ENCODE measurements at regions not wholly inside any gene's neighbourhood (a gene's known extent, or its start where the extent isn't known, plus 50 kb on each side); places are given as distances from the start of the nearest gene placed in this dataset.

DNA sequence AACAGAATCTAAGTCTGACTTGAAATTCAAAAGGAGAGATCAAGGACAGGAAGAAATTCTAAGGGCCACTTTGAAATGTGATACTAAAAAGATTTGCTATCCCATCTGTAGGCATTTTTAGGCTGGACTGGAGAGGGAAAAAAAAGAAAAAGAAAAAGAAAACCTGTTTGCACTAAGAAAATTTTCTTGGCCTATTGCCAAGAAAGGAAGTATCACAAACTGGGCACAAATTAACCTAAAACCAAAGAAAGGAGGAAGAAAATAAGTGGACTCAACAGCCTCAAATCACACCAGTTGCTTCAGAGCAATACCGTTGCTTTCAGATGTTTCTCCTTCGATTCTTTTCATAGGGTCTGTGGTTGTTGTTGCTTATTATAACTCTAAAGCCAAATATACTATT lies 287.9 kb upstream of the VRK2 start:
- no peak for DNase-seq

DNA sequence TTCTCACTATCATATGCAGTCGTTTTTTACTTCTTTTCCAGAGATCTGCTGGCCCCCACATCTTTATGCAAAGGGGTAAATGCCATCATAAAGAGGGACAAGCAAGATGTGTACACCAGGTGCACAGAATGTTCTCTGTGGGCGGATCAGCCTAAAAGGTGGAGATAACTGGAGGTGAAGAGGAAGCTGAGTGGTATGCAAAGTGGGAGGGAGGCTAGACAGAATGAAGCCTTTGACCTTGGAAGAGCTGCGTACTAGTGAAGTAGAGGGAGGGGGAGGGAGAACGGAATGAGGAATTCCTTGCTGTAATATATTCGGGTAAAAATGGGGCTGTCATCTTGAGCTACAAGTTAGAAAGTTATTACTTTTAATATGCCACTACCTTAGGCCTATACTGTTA lies 287.5 kb upstream of the VRK2 start:
- DNase-seq = no peak

DNA sequence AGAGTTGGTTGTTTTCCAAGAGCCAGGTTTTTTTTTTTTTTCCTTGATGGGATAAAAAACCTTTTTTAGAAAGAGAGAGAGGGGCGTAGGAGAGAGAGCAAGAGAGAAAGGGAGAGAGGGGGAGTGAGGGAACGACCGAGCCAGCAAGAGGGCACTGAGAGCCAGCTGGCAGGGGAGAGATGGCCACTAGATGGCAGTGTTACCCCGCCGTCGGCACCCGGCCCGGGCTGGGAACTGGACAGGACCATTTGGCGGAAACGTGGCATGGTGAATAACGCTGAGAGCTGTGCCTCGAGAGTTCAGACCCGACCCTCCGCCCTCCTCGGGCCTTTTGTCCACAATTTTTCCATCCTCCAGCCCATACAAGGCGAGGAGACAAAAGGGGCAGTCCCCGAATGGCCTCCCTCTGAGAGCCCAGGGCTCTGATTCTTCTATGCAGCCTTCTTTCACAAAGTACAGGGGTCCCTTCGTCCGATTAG lies 286.7 kb upstream of the VRK2 start:
- peak; percentile 80 for DNase-seq

DNA sequence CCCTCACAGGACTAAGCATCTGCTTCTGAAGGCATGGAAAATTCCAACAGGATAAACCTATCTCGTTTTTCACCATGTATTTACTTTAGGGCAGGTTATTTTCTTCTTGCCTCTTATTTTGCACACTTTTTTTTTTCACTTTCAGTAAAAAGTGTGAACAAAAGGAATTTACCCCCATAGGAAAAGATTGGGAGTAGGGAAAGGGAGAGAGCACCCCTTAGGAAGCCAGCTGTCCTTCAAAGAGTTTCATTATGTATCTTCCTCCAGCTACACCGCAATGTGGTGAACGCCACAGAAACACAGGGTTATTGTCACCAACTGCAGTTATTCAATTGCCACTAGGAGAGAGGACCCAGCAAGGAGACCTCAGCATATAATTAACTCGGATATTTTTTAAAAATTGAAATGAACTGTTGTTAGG lies 286.2 kb upstream of the VRK2 start:
- no peak for DNase-seq

DNA sequence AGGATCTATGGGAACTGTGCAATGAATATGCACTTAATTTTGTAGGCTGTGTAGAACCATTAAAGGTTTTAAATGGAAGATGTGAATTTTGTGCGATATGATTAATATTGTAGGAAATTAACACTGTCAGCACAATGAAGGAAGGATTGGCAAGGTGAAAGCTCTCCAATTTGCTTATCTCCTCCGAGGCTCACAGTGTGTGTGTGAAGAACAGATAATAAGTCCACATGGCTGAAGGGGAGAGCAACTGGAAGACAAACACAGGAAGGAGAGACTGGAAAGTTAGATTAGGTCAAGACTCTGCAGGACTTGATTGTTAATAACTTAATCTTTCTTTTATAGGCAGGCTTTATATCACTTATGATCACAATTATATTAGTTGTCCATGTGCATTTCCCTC lies 269.7 kb upstream of the VRK2 start:
- no peak for DNase-seq

DNA sequence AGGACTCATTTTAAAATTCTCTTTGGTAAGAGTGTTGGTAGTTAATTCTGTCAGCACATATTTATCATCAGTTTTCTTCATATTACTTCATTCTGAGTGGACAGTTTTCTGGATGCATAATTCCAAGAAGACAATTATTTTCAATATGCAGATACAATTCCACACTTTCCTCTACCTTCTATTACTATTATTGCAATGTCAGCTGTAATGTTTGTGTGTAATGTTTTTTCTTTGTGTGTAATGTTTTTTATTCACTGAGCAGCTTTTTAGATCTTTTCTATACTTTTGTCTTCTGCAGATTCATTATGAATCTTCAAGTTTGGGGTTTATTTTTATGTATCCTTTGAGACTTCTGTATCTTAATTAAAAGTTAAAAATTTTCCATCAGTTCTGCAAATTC lies 264.0 kb upstream of the VRK2 start:
- DNase-seq = no peak

DNA sequence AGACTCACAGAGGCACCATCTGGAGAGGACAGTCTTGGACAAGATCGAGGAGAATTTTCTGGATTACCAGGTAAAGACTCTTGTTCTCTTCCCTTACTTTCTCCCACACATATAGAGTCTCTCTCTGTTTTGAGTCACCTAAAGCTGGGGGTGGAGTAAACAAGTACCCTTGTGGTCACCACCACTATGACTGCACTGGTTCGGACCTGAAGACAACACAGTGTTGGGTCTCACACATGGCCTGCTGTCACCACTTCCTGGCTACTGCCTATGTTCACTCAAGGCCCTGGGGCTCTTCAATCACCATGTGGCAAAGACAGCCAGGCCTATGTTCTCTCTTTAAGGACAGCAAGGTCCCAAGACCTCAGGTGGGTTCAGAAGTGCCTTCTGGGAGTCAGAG lies 253.3 kb upstream of the VRK2 start:
- no peak for DNase-seq

DNA sequence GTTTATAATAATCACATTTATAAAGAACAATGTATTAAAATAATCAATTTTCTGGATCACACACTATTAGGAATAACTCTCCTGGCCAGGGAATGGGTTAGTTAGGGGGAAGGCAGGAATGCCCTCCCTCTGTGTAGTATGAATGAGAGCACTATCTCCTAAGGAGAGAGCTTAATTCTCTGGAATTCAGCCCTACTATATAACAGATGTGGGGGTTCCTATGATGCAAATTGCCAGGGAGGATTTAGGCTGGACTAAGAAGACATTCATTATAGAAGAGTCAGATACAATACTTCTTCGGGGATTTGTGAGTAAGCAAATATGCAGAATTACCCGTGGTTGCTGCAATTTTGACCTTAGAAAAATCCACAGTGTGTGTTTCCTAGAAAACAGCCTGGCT lies 250.1 kb upstream of the VRK2 start:
- DNase-seq = no peak

DNA sequence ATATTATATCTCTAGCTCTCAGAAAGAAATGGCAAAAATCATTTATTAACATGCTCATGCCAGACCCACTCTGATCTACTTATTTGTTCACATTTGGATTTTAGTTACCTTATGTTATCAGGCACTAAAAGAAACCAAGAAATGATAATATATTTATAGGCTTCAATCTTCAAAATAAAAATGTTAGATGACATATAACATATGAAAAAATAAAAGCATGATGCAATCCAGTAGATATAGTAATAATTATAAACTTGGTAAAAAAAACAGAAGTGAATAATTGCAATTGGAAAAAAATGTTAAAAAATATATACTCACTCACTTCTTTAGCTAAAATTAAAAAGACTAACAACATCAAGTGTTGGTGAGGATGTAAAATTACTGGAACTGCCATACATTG lies 248.3 kb upstream of the VRK2 start:
- no peak for DNase-seq

DNA sequence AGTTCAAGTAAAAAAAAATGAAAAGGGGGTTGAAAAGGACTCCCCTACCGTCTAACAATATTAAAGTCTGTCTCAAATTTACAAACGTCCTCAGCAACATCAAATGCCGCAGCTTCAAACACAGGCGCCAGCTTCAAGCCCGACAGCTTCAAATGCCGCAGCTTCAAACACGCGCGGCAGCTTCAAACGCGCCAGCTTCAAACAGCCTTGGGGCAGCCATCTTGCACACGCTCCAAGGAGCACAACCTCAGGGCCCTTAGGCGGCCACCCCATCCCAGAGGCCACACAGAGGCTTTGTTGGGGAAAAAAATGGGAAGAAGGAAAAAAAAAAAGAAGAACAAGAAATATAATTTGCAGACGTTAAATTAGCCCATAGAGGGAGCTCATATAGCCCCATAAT lies 244.4 kb upstream of the VRK2 start:
- DNase-seq = no peak

DNA sequence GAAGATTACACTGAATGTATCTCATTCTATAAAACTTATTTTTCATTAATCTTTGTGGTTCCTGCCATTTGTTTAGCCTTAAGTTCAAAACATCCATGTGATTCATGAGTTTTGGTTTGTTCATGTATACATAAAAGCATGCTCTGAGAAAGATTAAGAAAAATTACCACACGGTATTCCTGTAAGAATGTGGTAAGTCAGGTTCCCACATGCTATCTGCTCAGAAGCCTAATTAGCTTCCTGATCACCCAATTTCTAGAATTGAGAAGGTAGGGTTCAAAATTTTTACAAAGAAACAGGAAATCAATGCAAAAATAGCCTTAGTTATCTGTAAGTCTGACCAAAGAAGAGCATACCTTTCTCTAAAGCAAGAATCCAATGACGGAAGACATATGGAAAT lies 241.6 kb upstream of the VRK2 start:
- DNase-seq = no peak

DNA sequence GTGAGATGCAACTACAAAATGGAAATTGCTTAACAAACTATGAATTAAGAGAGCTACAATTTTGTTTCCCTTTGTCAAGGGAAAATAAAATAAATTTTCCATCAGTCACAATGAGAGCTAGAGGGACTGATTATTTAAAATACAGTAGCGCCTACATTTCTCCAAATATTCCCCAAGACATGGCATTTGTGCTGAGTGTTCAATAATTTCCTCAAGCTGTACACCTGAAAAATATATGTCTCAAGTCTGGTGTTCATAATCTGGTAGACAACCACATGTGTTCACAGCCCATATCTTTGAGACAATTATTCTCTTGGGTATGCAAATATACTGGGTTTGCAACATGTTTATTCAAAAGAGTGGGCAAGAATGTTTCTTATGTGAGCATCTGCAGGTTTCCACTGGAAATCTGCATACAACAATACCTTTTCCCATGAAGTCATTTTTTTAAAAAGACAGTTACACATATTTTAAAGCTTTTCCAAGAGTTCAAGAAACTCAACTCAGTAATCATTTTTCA lies 240.1 kb upstream of the VRK2 start:
- DNase-seq = no peak

DNA sequence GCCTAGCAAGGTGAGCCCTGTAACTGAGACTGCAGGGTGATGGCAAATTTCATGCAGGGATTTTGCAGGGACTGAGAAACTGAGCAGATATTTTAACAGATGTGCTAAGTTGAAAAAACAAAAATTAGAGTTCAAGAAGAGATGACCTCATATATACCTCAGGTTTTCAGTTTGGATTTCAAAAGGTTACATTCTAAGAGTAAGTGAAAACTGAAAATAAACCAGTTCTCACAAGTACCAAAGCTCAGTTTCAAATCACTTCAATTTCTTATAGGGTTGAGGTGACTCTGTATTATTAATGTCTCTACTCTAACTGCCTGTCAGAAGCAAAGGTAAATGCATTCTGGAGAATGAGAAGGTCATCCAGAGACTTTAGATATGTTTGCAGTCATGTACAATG lies 237.4 kb upstream of the VRK2 start:
- no peak for DNase-seq

DNA sequence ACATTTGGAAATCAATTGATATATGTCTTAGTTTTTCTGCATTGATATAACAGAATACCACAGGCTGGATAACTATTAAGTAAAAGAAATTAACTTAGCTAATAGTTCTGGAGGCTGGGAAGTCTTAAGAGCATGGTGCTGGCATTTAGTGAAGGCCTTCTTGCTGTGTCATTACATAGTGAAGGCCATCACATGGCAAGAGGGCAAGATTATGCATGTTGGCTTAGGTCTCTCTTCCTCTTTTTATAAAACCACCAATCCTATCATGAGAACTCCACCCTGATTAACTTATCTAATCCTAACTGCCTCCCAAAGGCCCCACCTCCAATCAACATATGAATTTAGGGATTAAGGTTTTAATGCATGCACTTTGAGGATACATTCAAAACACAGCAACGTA lies 225.5 kb upstream of the VRK2 start:
- no peak for DNase-seq

DNA sequence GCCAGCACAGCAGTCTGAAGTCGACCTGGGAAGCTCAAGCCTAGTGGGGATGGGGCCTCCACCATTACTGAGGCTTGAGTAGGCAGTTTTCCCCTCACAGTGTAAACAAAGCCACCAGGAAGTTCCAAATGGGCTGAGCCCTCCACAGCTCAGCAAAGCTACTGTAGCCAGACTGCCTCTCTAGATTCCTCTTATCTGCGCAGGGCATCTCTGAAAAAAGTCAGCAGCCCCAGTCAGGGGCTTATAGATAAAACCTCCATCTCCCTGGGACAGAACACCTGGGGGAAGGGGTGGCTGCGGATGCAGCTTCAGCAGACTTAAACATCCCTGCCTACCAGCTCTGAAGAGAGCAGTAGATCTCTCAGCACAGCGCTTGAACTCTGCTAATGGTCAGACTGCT lies 218.4 kb upstream of the VRK2 start:
- no peak for DNase-seq

DNA sequence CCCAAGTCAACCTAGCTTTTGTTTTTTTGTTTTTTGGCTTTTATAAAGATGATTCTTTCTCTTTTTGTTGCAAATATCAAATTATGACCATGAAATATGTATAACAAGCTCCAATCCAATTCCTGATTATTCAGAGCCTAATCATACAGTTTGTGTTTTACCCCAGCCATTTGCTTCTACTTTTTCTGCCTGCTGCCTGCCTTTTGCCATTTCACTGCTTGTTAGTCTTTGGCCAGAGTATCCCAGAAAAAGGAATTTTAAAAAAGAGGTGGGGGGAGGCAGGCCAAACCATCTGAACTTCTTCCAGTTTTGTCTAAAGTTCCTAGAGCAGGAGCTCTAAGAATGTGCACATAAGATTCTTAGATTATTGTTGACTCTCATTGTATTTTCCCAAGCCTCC lies 211.9 kb upstream of the VRK2 start:
- DNase-seq = no peak

DNA sequence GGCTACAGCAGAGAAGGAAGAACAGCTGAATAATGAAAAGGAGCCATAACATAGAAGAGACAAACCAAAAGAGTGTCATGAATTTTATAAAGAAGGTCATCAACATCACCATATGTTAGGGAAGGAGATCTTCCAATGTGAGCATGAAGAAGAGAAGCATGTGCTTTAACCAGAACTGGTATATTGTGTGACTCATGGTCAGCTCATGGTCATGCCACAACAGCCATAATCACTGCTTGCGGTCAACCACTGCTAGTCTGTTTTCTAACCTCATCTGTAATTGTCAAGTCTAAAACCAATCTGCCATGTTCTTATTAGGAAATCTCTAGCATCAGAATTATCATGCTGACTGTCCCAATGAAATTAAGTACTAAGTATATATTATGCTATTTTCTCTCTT lies 204.1 kb upstream of the VRK2 start:
- DNase-seq = no peak

DNA sequence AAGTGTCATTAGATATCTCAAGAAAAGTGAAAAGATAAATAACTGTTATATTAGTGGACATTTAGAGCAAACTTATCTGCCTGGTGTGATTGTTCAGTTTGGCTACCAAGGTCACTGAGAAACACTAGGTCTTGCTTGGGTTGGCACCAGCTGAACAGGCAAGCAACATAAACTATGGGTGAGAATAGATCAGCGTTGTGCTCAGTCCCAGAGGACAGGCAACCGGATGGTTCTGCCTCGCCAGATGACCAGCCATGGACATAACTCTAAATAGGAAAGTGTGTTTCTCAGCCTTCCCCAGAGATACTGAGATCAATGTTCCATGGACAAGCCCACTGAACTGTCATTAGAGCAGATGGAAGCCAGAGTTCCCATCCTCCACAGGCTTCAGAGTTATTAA lies 203.4 kb upstream of the VRK2 start:
- no peak for DNase-seq

DNA sequence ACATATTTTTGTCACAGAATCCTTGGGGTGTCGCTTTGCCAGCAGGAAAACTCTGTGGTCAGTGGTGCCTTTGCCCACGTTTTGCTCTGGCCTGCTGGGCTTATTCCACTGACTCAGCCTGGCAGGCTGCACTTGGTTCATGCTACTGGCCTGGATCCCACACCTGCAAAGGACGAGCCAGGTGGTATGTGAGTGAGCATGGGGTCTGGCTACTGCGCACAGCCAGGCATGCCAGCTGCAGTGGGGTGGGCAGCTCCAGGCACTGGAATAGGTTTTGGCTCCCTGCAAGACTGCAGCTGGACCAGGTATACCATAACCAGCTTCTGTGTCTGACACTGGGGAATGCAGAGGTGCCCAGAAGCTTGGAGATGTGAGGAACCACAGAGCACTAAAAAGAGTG lies 197.9 kb upstream of the VRK2 start:
- no peak for DNase-seq

DNA sequence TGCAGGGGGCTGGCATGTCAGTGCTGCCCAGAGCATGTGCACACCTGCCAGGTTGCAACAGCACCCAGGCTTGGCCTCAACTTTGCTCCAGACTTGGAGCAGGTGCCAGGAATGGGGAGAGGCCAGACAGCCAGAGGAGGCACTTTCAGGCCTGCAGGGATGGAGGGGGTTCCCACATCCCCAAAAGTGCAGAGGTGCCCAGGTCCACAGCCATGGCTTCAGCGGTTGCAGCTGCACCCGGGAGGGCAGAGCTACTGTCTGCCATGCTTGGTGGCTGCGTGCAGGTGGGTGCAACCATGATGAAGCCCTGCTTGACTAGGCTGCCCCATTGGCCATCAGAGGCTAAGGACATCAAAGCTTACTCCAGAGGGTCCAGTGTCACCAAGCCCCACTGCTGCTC lies 196.8 kb upstream of the VRK2 start:
- DNase-seq = no peak

DNA sequence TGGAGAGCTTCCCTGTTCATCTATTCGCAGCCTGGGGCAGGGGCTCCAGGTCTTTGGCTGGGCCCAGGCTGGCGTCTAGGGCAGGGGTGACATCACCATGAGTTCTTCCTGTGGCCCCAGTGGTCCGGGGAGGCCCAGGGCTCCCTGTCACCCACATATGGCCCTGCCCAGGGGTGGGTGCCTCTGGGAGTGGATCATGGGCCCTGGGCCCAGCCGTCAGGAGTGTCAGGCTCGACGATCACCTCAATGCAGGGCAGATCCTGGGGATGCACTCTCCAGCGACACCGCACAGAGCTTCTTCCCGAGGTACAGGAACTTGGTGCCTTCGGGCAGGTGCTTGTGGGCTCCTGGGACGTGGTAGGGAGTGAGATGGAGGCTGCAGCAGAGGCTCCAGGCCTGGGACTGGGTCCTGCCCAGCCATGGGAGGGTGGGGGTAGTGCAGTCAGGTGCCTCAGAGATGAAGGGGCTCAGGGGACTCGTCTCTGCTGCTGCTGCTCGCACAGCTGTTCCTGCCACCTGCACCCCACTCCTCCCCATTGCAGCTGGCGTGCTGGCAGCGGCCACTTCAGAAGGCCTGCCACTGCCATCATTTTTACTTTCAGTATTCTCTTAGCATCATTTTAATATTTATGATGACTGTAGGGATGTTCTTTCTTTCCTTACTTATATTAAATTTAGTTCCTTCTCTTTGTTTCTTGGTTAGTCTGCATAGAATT lies 196.0 kb upstream of the VRK2 start:
- no peak for DNase-seq

DNA sequence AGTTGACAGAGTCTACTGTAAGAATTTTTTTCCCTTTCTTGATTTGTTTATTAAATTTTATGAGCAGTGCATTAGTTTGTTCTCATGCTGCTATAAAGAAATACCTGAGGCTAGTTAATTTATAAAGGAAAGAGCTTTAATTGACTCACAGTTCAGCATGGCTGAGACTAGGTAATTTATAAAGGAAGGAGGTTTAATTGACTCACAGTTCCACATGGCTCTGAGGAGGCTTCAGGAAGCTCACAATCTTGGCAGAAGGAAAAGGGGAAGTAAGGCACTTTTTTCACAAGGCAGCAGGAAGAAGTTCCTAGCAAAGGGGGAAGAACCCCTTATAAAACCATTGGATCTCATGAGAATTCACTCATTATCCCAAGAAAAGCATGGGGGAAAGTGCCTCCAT lies 191.4 kb upstream of the VRK2 start:
- no peak for DNase-seq

DNA sequence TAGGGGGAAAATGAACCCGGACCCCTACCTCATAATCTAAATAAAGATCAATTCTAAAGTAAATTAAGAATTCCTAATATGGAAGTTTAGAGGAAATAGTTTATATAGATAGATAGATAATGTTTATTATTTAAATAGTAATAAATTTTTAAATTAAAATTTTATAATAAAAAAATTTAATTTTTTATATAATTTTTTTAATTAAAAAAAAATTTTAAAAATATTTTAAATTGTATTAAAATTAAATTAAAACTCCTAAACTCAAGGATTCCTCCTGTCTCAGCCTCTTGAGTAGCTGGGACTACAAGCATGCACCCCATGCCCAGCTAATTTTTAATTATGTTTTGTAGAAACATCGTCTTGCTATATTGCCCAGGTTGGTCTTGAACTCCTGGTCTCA lies 186.9 kb upstream of the VRK2 start:
- no peak for DNase-seq

DNA sequence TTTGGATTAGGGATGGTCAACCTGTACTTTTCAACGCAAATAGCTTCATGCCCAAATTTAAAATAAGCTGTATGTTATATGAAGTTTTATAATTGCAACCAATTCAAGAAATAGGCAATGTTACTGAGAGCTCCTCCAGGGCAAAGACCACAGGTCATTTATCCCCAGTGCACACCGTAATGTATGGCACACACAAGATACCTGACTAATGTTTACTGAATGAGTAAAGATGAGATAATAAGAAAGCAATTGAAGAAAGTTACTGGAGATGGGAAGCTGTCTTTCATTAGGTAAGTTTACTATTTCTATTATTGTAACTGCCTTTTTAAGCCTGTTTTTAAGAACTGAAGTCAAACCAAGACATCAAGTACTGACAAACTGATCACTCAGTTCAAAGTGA lies 184.5 kb upstream of the VRK2 start:
- DNase-seq = no peak

DNA sequence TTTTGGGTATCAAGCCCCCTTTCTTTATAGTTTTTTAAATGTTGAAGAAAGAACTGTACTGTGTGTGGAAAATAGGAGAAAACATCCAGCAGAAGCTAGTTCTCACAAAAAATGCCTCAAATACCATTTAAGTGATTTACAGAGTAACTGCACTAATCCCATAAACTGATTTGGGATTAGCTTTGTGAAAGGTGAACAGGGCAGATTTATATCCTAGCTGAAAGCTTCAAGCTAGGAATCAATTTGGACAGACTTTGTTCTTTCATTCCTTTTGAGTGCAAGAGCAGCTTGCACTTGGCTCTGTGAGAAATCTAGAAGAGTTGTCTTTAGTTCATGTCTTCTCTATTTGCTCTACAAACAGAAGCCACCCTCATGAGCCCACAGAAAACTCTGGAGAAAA lies 183.9 kb upstream of the VRK2 start:
- no peak for DNase-seq

Measured in DMS79 treated with DMSO at 0.1 percent for 48 hours (cell line).